LHCN-M2 (cell line): ENCODE measurements at regions not wholly inside any gene's neighbourhood (a gene's known extent, or its start where the extent isn't known, plus 50 kb on each side); places are given as distances from the start of the nearest gene placed in this dataset.

Experiments
- DNase-seq: peaks from one replicate; pipeline ENCODE4 v3.0.0-alpha.2; 2012; ENCODE audit warnings: low read depth

GRCh38 chr3:160622263-160623045 lies 54.5 kb upstream of the ARL14 start:
- DNase-seq = peak; percentile 13

GRCh38 chr3:160618878-160619277 lies 53.5 kb upstream of the KPNA4 start:
- no peak for DNase-seq

- DNase-seq = no peak
These were observed 53.0 kb upstream of the KPNA4 start for GRCh38 chr3:160618363-160618762.

- DNase-seq = no peak
These were observed 52.3 kb upstream of the KPNA4 start for GRCh38 chr3:160617636-160618035.

GRCh38 chr3:160616716-160617115 lies 51.3 kb upstream of the KPNA4 start:
- peak; percentile 60 for DNase-seq

- peak; percentile 12 for DNase-seq
These were observed 50.9 kb upstream of the KPNA4 start for GRCh38 chr3:160616311-160616710.
